Activated T-cell treated with anti-CD3 and anti-CD28 coated beads, Interleukin-2, amount 50 U/mL, for 72 hours (primary cell): ENCODE measurements at regions not wholly inside any gene's neighbourhood (a gene's known extent, or its start where the extent isn't known, plus 50 kb on each side); places are given as distances from the start of the nearest gene placed in this dataset.

Experiments used
- ATAC-seq, 2 donors: fragments of 150-1000 bp; cut with Tn5 transposase; replicated peaks in 1 of 2; 2 replicates each; pipeline ENCODE4 v1.10.0; 2021; ENCODE audit warnings: moderate library complexity in 2 of 2, mild to moderate bottlenecking in 1 of 2
- DNase-seq, 2 donors: peaks; one replicate each; pipeline ENCODE4 v3.0.0; 2021 to 2022; ENCODE audit warnings: mixed read lengths in 1 of 2
- H3K27ac Mint-ChIP-seq: one replicate; pipeline ENCODE4 v1.8.0; 2022; ENCODE audit warnings: mild to moderate bottlenecking, moderate library complexity, mixed read lengths
- H3K27me3 Mint-ChIP-seq: one replicate; pipeline ENCODE4 v1.8.0; 2022; ENCODE audit warnings: low read depth, mixed read lengths
- H3K36me3 Mint-ChIP-seq, 2 donors: one replicate each; pipeline ENCODE4 v1.8.0; 2022; ENCODE audit warnings: mixed read lengths in 2 of 2, mild to moderate bottlenecking in 1 of 2; ENCODE audit not compliant: insufficient read depth in 2 of 2
- H3K4me1 Mint-ChIP-seq: one replicate; pipeline ENCODE4 v1.8.0; 2022; ENCODE audit warnings: low read depth, mixed read lengths
- H3K4me3 Mint-ChIP-seq, 2 donors: one replicate each; pipeline ENCODE4 v1.8.0; 2022; ENCODE audit warnings: mild to moderate bottlenecking in 2 of 2, mixed read lengths in 2 of 2, moderate library complexity in 2 of 2
- H3K9me3 Mint-ChIP-seq, 2 donors: one replicate each; pipeline ENCODE4 v1.8.0; 2022; ENCODE audit warnings: mixed read lengths in 2 of 2

GRCh38 chr9:108698231-108698630, 157.6 kb downstream of the ACTL7B start:
- no peak overlapping the region for H3K4me3 Mint-ChIP-seq
- no peak overlapping the region for H3K27ac Mint-ChIP-seq
- H3K9me3 Mint-ChIP-seq, result peaks cover 4 to 11% of the 10 kb centered on the region in 2 donors
- no peaks in the 10 kb centered on the region for H3K27me3 Mint-ChIP-seq
- no peaks in the 10 kb centered on the region for H3K4me1 Mint-ChIP-seq
- DNase-seq, result no peak
- ATAC-seq, result no peak
- peaks cover 0 to 3% of the 10 kb centered on the region in 2 donors for H3K36me3 Mint-ChIP-seq

GRCh38 chr9:108696156-108696555, 159.6 kb downstream of the ACTL7B start:
- Mint-ChIP-seq H3K4me1 (no peaks in the 10 kb centered on the region), H3K27me3 (no peaks in the 10 kb centered on the region), H3K9me3 (peaks cover 4 to 13% of the 10 kb centered on the region in 2 donors), H3K4me3 (no peak overlapping the region), H3K27ac (no peak overlapping the region), H3K36me3 (peaks cover 0 to 3% of the 10 kb centered on the region in 2 donors)
- DNase-seq, result no peak
- ATAC-seq, result no peak

DNA sequence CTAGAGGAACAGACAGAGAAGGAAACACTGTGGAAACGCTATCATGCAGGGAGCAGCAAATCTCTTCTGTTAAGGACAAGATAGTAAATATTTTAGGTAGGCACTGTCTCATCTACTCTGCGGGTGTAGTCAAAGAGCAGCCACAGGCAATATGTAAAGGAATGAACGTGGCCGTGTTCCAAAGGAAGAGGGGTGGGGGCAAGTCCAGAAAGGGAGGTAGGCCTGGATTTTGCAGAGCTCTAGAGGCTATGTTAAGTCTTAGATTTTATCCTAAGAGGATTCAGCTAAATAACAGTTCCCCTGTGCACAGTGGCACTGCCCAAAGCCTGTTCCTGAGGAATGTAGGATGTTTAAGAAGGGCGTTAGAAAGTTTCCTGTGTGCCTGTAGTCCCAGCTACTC, 161.6 kb downstream of the ACTL7B start:
- no peaks in the 10 kb centered on the region for H3K27me3 Mint-ChIP-seq
- no peak overlapping the region for H3K4me3 Mint-ChIP-seq
- DNase-seq (no peak), ATAC-seq (no peak)
- H3K9me3 Mint-ChIP-seq, result peaks cover 4 to 13% of the 10 kb centered on the region in 2 donors
- peaks cover 0 to 3% of the 10 kb centered on the region in 2 donors for H3K36me3 Mint-ChIP-seq
- H3K27ac Mint-ChIP-seq, result no peak overlapping the region
- H3K4me1 Mint-ChIP-seq, result no peaks in the 10 kb centered on the region

DNA sequence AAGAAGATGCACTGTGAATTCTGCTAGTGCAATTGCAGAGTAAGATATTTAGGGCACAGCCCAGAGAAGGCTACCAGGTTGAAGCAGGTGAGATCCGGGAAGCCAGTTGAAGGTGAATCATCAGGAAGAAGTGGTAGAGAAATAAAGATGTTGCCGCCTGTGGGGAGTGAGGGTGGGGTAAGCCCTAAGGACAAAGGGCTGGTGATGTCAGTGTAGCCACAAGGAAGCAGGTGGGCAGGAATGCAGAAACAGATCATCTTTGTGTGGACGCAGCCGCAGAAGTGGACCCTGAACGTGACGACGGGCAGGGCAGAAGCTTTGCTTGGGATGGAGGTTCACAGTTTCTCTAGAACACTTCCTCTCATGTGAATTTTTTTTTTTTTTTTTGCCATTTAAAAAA, 164.2 kb downstream of the ACTL7B start:
- Mint-ChIP-seq H3K4me3 (no peak overlapping the region), H3K36me3 (peaks cover 0 to 3% of the 10 kb centered on the region in 2 donors), H3K9me3 (peaks cover 9 to 11% of the 10 kb centered on the region in 2 donors), H3K27ac (no peak overlapping the region), H3K27me3 (no peaks in the 10 kb centered on the region), H3K4me1 (no peaks in the 10 kb centered on the region)
- DNase-seq, result no peak
- no peak for ATAC-seq

- ATAC-seq, result no peak
- H3K36me3 Mint-ChIP-seq, result no peaks in the 10 kb centered on the region
- H3K4me1 Mint-ChIP-seq, result no peaks in the 10 kb centered on the region
- DNase-seq, result no peak
- no peak overlapping the region for H3K27ac Mint-ChIP-seq
- H3K9me3 Mint-ChIP-seq, result peaks cover 7 to 9% of the 10 kb centered on the region in 2 donors
- H3K4me3 Mint-ChIP-seq, result no peak overlapping the region
- no peaks in the 10 kb centered on the region for H3K27me3 Mint-ChIP-seq
Measured at GRCh38 chr9:108688676-108689075, 167.1 kb downstream of the ACTL7B start.

DNA sequence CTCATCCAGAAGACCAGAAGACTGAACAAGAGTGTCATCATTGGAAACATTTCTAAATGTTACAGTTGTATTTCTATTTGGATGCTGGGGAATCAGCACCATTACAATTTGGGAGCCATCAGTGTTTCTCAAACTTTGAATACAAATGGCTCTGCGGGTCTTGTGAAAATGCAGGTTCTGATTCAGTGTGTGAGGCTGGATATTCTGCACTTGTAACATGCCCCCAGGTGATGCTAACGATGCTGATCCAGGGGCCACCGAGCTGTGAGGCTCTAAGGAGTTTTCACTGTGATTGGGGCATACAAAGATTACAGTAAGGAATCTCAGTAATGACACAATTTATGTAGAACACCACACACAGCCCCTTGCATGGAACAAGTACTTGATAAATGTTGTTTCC, 167.7 kb downstream of the ACTL7B start:
- Mint-ChIP-seq H3K27me3 (no peaks in the 10 kb centered on the region), H3K4me1 (no peaks in the 10 kb centered on the region), H3K27ac (no peak overlapping the region), H3K4me3 (no peak overlapping the region), H3K9me3 (peaks cover 7 to 9% of the 10 kb centered on the region in 2 donors), H3K36me3 (no peaks in the 10 kb centered on the region)
- DNase-seq (no peak), ATAC-seq (no peak)

DNA sequence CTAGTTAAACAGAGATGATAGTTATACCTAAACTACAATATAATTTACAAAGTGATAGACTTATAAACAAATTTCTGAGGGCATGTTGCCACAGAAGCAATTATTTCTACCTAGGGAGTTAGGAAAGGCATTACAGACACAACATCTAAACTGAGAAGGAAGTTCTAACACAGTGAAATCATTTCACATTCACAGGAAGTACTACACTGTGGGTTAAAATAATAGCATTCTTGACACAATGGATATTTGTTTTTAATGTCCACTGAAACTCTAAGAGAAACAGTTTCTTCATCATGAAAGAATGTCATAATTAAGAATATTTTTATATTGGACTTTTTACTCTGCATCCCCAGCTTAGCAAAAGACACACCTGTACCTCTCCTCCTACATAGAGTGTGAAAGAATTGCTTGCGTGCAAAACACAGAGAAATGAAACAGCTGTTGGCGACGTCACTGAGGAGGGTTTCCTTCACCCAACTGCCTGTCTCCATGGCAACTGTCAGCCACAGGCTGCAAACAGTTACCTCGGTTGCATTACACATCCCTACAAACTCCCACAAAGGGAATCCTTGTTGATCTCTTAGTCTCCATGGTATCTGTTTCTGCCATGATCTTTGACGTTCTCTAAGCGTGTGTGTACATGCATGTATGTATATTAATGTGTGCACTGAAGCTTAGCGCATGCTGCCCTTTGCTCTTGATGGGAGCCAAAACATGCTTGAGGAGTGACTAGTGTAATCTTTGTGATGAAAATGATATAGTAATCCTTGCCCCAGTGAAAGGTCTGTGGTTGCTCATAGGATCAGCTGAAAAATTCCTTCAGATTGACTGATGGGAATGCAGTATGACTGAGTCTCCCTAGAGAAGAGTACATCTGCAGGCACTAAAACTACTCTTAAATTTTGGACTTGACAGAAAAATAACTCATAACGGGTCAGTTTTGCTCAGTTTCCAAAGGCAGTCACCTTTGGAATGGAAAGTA, 168.5 kb downstream of the ACTL7B start:
- DNase-seq (no peak), ATAC-seq (no peak)
- H3K27me3 Mint-ChIP-seq, result no peaks in the 10 kb centered on the region
- no peak overlapping the region for H3K27ac Mint-ChIP-seq
- H3K4me3 Mint-ChIP-seq, result no peak overlapping the region
- H3K9me3 Mint-ChIP-seq, result peaks cover 7 to 9% of the 10 kb centered on the region in 2 donors
- H3K4me1 Mint-ChIP-seq, result no peaks in the 10 kb centered on the region
- H3K36me3 Mint-ChIP-seq, result no peaks in the 10 kb centered on the region

GRCh38 chr9:108684288-108685025, 171.3 kb downstream of the ACTL7B start:
- no peak overlapping the region for H3K4me3 Mint-ChIP-seq
- DNase-seq (no peak), ATAC-seq (no peak)
- peaks cover 5 to 7% of the 10 kb centered on the region in 2 donors for H3K9me3 Mint-ChIP-seq
- no peak overlapping the region for H3K27ac Mint-ChIP-seq
- H3K36me3 Mint-ChIP-seq, result no peaks in the 10 kb centered on the region
- H3K27me3 Mint-ChIP-seq, result no peaks in the 10 kb centered on the region
- H3K4me1 Mint-ChIP-seq, result no peaks in the 10 kb centered on the region

DNA sequence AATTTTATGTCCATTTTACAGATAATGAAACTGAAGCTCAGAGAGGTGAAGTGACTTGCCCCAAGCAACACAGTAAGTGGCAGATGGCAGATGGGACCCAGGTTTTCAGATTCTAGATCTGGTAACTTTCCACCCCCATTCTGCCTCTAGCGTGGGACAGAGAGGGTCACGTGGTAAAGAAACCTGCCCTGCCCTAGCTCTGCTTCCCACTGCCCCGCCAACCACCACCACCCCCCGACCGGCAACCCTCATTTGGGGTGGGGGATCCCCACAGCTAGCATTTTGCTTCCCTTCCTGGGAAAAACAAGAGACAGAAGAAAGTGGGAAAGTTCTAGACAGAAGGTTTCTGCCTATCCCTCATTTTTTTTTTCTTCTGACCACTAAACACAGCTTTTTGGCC, 172.5 kb downstream of the ACTL7B start:
- DNase-seq (no peak), ATAC-seq (no peak)
- Mint-ChIP-seq H3K9me3 (peaks cover 5 to 7% of the 10 kb centered on the region in 2 donors), H3K4me3 (no peak overlapping the region), H3K4me1 (no peaks in the 10 kb centered on the region), H3K27me3 (no peaks in the 10 kb centered on the region), H3K36me3 (no peaks in the 10 kb centered on the region), H3K27ac (no peak overlapping the region)

DNA sequence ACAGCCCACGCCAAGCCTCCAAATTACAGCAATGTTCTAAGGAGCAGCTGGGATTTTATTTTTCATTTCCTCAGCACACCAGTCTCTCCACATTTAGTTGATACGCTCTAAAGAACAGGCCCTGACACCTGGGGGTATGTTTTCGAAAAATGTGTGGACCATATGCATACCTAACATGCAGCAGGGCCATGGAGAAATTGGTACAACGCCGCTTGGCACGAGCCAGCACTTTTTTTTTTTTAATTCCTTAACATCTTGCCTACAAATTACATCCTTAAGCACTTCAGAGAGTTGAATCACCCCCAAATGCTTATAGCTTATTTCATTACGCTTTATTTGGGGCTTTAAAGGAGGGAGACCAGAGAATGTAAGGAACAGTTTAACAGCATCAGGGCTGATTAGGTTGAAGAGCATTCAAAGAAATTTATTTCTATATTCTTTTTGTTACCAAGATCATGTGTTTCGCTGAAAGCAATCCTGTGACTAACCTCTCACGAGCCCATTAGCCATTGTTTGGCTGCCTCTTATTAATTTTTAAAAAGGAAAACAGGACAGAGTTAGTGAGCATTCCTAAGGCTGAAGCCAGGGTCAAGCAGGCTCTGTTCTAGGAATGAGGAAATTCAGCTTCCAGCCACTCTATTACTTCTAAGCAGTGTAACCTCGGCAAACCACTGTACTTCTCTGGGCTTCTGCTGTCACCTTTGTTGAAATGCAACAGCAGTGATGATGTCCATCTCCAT, 173.8 kb downstream of the ACTL7B start:
- ATAC-seq (no peak), DNase-seq (no peak)
- Mint-ChIP-seq H3K4me3 (no peak overlapping the region), H3K27ac (no peak overlapping the region), H3K27me3 (no peaks in the 10 kb centered on the region), H3K36me3 (no peaks in the 10 kb centered on the region), H3K4me1 (no peaks in the 10 kb centered on the region), H3K9me3 (peaks cover 1 to 5% of the 10 kb centered on the region in 2 donors)

DNA sequence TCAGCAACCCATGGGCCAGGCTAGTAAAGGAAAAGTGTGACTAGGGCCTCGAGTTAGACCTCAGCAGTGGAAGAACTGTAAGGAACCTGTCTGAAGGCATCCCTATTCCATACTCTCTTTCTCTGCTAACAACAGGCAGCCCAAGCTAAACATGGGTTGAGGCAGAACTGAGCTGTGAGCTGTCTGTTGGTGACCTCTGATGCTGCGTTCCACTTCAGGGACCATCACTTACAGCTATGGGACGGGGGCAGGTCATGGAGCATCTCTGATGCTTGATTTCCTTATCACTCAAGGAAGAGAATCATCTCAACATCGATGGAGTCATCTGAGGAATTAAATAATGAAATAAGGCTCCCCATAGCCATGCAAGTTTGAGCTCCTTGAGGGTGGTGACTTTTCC, 174.8 kb downstream of the ACTL7B start:
- ATAC-seq (no peak), DNase-seq (no peak)
- peaks cover 0 to 3% of the 10 kb centered on the region in 2 donors for H3K9me3 Mint-ChIP-seq
- no peak overlapping the region for H3K4me3 Mint-ChIP-seq
- no peaks in the 10 kb centered on the region for H3K4me1 Mint-ChIP-seq
- no peaks in the 10 kb centered on the region for H3K36me3 Mint-ChIP-seq
- no peaks in the 10 kb centered on the region for H3K27me3 Mint-ChIP-seq
- H3K27ac Mint-ChIP-seq, result no peak overlapping the region

DNA sequence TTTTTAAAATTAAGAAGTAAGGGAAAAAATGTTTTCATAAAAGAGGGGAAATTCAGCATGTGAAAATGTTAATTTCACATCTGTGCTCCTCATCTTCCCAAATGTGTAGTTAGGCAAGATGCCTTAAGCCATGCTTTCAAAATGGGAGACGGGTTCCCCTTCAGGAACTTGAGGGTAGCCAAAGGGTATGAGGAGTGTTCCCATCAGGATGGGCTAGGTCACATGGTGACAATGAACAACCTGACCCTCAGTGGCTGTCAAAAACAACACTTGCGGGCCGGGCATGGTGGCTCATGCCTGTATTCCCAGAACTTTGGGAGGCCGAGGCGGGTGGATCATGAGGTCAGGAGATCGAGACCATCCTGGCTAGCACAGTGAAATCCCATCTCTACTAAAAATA, 178.0 kb downstream of the ACTL7B start:
- Mint-ChIP-seq H3K27ac (no peak overlapping the region), H3K27me3 (no peaks in the 10 kb centered on the region), H3K36me3 (no peaks in the 10 kb centered on the region), H3K9me3 (no peaks in the 10 kb centered on the region), H3K4me1 (no peaks in the 10 kb centered on the region), H3K4me3 (no peak overlapping the region)
- no peak for ATAC-seq
- no peak for DNase-seq

- Mint-ChIP-seq H3K36me3 (no peaks in the 10 kb centered on the region), H3K27ac (no peak overlapping the region)
Measured at GRCh38 chr9:108676355-108676754, 179.4 kb downstream of the ACTL7B start.

More at GRCh38 chr9:108676355-108676754, 179.4 kb downstream of the ACTL7B start:
- no peak for DNase-seq
- H3K4me1 Mint-ChIP-seq, result no peaks in the 10 kb centered on the region
- ATAC-seq, result no peak
- H3K9me3 Mint-ChIP-seq, result no peaks in the 10 kb centered on the region
- no peak overlapping the region for H3K4me3 Mint-ChIP-seq
- H3K27me3 Mint-ChIP-seq, result no peaks in the 10 kb centered on the region
